Testis (tissue), 2 donors: ENCODE measurements at regions not wholly inside any gene's neighbourhood (a gene's known extent, or its start where the extent isn't known, plus 50 kb on each side); places are given as distances from the start of the nearest gene placed in this dataset.
"Not testable (repeated sequence)": the region's sequence is repeated elsewhere in the genome, so short reads cannot be mapped to it uniquely, and the experiment has no call there.

Experiments used
- CTCF ChIP-seq, 3 experiments: fragments of 450-650 bp in 2 of 3; fragments of 200-600 bp in 1 of 3; sonication (generic) in 1 of 3; IDR thresholded peaks; one replicate each; pipeline ENCODE4 v1.5.1; 2016 to 2019; ENCODE audit warnings: antibody characterized with exemption in 3 of 3, mild to moderate bottlenecking in 2 of 3, moderate library complexity in 1 of 3
- POLR2A ChIP-seq: fragments of 450-650 bp; IDR thresholded peaks from one replicate; pipeline ENCODE4 v1.6.1; 2017; ENCODE audit warnings: antibody characterized with exemption, mild to moderate bottlenecking, moderate library complexity

- TF ChIP-seq POLR2A; CTCF (IDR thresholded peaks at IDR 0.05): not testable (repeated sequence)
Observed at GRCh38 chr10:84739126-84739525, 410.7 kb downstream of the CCSER2 start.
